Stimulated activated CD8-positive, alpha-beta memory T cell treated with anti-CD3 and anti-CD28 coated beads, Interleukin-4, amount 100 ng/mL, for 48 hours (primary cell): ENCODE measurements at regions not wholly inside any gene's neighbourhood (a gene's known extent, or its start where the extent isn't known, plus 50 kb on each side); places are given as distances from the start of the nearest gene placed in this dataset.
A peak's percentile ranks its signal among the peaks of the same experiment; 100 is the strongest.

Source experiments
- DNase-seq: peaks from one replicate; pipeline ENCODE4 v3.0.0-alpha.2; 2020

GRCh38 chr2:217515615-217516309, 487.0 kb downstream of the TNS1 start:
- DNase-seq, result no peak

- no peak for DNase-seq
Measured at GRCh38 chr2:217513258-217513657, 489.5 kb downstream of the TNS1 start.

DNA sequence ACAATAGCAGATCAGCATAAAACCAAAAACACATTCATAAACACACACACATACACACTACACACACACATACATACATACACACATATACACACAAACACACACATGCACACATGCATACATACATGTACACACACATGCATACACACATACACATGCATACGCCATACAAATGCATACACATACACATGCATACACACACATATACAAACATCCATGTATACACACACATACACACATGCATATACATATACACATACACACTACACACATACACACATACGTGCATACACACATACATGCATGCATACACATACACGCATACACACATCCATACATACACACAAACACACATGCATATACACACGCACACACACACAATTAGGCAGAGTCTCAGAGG, 490.1 kb downstream of the TNS1 start:
- no peak for DNase-seq

GRCh38 chr2:217512259-217512658, 490.5 kb downstream of the TNS1 start:
- DNase-seq, result no peak

DNA sequence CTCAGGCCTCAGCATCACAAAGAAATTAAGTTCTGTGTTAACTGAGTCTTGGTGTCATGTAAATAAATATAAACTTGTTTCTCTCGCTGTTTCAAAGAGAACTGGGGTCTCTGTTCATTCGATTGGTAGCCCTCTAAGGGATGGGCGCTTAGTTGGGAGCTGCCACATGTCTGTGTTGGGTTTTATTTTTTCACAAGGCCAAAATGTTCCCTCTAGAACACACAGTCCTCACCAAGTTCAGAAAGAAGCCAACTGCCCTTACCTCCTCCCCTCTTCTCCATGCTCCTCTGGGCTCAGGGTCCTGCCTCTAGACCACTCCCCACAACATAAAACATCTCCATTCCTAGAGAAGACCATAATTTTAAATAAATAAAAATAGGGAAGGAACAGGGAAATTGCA, 490.9 kb downstream of the TNS1 start:
- DNase-seq, result no peak

DNA sequence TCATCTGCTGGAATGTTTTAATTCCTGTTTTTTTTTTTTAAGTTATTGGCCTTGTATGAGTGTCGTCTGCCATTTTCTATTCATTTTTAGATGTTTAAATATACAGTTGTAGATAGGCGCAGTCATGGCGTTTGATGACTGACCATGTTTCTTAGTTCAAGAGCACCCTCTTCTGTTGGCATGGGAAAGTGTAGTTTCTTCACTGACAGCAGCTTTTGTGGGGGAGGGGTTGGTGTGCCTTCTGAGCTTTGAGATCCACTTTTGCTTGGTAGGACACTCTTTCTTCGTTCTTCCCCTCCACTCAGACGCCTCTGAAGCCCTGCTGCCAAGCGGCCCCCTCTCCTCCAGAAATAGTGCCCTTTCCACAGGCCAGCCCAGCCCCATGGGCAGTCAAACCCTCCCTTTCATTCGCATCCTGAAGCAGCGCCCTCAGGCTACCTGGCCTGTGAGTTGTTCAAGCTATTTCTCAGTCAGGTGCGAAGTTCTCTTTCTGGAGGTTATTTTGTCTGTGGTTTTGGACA, 492.0 kb downstream of the TNS1 start:
- DNase-seq, result peak; percentile 47

- DNase-seq, result no peak
Measured at GRCh38 chr2:217505303-217505702, 497.5 kb downstream of the TNS1 start.

- DNase-seq, result no peak
Measured at GRCh38 chr2:217501887-217502286, 500.9 kb downstream of the TNS1 start.

DNA sequence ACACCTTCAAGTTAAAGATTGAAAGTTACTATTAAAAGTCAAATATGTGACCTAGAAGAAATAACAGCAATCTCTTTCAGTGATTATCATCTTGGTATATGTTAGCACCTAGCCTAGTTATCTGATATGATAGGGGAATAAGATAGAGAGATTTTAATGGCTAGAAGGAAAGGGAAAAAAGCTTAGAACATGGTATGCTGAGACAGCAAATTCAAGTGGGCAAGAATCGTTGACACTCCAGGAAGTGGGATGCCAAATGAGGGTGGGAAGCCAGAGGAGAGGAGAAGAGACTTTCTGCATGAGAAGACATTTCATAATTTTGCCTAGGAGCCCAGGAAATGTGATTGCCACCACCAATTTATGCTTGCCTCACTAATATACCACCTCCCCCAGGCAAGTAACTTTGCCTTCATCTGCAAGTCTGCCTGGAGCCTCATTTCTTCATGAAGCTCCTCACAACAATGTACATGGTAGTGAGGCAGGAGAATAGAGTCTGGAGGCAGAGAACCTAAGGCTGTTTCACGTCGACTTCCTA, 504.9 kb downstream of the TNS1 start:
- no peak for DNase-seq

- no peak for DNase-seq
Measured at GRCh38 chr2:217494557-217494956, 508.2 kb downstream of the TNS1 start.

- DNase-seq, result no peak
Measured at GRCh38 chr2:217491271-217491670, 511.5 kb downstream of the TNS1 start.

- DNase-seq, result no peak
Measured at GRCh38 chr2:217489145-217489960, 513.4 kb downstream of the TNS1 start.

DNA sequence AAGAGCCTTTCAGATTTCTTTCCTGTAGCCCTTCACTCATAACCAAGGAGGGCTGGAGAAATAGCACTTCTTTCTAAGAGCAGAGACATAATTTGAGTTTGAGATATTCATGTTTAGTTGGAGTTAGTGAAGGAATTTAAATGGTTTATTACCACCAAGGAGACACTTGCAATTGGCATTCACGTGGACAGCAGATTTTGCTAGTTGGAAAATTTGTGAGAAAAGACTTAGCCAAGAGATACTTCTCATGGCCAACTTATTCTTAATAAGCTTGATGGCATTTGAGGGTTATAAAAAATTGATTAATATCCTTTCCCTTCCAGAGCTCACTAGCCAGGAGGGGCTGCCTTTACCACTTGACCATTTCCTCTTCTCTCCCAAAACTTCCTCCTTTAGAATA, 518.7 kb downstream of the TNS1 start:
- no peak for DNase-seq

DNA sequence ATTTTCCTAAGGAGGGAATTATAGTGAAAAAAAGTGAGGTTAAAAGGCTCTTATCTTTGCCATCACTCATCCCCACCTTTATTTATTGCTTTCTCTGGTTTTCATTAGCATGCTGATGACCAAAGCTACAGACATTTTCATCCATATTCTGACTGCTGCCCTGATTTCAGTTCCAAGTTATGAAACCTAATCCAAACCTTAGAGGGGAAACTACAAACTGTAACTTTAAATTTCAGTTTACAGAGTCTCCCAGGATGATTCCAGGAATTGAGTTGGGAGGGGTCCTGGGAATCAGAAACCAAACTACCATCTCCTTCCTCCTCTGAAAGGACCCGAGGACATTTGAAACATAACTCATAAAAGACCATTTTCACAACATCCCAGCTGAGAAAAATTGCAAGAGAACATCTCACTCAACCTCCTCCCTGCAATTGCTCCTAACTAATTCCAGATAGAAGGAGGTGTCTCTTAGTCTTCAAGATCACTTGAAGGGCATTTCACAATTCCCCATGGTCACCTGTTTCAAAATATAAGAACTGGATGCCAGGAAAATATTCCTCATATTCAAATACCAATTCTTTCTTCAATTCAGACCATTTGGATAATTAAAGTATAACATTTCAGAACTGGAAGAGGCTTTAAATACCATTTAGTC, 520.6 kb downstream of the TNS1 start:
- DNase-seq, result no peak

- no peak for DNase-seq
Measured at GRCh38 chr2:217481577-217481976, 521.2 kb downstream of the TNS1 start.

DNA sequence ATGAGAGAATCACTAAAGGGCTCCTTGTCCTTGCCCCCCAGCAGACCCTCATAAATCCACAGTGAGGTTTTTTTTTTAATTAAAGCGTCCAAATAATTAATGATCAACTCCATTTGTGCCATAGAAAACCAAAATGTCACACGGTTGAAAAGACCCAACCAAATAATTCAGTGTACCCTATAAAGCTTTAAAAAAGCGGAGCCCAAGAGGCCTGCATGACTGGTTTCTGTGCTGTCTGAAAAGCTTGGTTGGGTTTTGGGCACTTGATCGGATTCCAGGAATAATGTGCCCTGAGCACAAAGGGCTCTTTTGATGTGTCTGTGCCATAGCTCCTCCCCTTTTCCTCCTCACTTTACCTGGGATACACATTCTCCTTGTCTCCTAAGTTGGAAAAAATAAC, 523.2 kb downstream of the TNS1 start:
- no peak for DNase-seq

- DNase-seq, result no peak
Measured at GRCh38 chr2:217478831-217479455, 523.9 kb downstream of the TNS1 start.

DNA sequence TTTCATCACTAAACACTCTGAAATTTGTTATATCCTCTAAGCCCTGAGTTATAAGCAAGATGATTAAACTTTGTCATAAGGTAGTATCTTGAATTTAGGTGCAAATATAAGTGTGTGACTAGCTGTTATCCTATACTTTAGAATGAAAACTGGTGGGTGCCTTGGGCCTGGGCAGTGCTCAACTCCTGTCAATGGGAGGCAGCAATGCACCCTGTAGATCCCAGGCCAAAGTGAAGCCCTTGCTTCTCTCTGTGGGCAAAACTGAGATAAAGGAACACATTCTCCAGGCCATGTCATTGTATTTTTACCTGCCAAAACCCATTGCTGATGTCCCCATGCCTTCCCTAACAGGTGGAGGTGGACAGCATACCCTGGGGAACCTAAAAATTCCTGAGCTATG, 525.2 kb downstream of the TNS1 start:
- no peak for DNase-seq

- no peak for DNase-seq
Measured at GRCh38 chr2:217475791-217476190, 527.0 kb downstream of the TNS1 start.

DNA sequence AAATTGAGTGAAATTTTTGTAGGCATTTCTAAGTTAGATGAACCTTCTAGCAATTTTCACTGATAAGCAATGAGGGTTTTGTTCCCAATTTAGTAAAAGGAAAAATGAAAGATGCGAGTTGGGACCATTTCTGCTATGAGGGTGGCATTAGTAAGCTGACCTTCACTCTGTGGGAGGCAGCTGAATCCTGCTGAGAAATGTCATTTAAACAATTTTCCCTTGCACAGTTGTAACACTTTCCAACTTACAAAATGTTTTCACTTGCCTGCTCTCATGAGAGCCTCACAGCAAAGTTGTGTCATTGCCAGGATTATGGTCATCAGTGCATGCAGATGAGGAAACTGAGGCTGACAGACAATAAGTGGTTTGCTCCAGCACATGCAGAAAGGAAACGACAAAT, 527.7 kb downstream of the TNS1 start:
- no peak for DNase-seq

DNA sequence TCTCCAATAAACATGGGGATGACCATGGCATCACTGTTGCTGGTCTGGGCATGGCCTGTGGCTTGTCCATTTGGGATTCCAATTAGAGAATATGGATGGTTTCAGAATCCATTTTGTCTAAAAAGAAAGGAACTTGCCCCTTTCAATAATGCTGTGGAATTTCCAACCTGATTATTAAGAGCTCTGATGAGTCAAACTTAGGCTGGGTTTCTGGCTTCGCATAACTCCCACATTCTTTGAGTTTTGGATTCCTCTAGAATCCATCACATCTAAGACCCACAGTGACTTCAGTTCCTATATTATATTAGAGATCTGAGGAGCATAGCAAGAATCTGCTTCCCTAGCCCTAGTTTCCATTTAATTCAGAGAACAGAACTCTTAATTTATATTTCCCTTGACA, 531.5 kb downstream of the TNS1 start:
- DNase-seq, result no peak

- no peak for DNase-seq
Measured at GRCh38 chr2:217469203-217469810, 533.5 kb downstream of the TNS1 start.
